IMR-90 (cell line): ENCODE measurements at regions not wholly inside any gene's neighbourhood (a gene's known extent, or its start where the extent isn't known, plus 50 kb on each side); places are given as distances from the start of the nearest gene placed in this dataset.

Experiments used
- ATAC-seq: fragments of 200-7000 bp; cut with Tn5 transposase; 2 replicates; pipeline ENCODE4 v1.9.1; 2020; ENCODE audit warnings: low read depth, mild to moderate bottlenecking, moderate library complexity
- BruUV-seq: library from RNA; stranded (reverse); fragments of 400-500 nt; replicated peaks from 2 replicates; lab custom pipeline; 2021; lab: Mats Ljungman, UMichigan
- CTCF ChIA-PET: fragments of 300-600 bp; formaldehyde crosslinking; extraction: SDS; loops from one replicate; lab custom pipeline; 2021; ENCODE audit warnings: antibody characterized with exemption; lab: Yijun Ruan, JAX
- POLR2A ChIA-PET: fragments of 300-600 bp; sonication (Branson Sonifier 250); formaldehyde crosslinking; loops from one replicate; lab custom pipeline; 2022; ENCODE audit warnings: antibody characterized with exemption; ENCODE audit not compliant: unreplicated experiment; lab: Charles Lee
- DNase-seq: peaks from one replicate; pipeline ENCODE4 v3.0.0; 2013
- H2AFZ ChIP-seq: replicated peaks from 2 replicates; pipeline ENCODE3; 2013; ENCODE audit warnings: low read length, mild to moderate bottlenecking; ENCODE audit not compliant: poor library complexity
- H2AK5ac ChIP-seq: 2 replicates; pipeline ENCODE4 v1.6.1; 2013; ENCODE audit warnings: low read depth, low read length, inconsistent platforms
- H2AK9ac ChIP-seq: replicated peaks from 2 replicates; pipeline ENCODE3; 2013; ENCODE audit warnings: mild to moderate bottlenecking, low read depth, low read length, moderate library complexity; ENCODE audit not compliant: poor library complexity
- H2BK120ac ChIP-seq: 2 replicates; pipeline ENCODE4 v1.6.1; 2013; ENCODE audit warnings: low read depth, low read length, inconsistent platforms
- H2BK15ac ChIP-seq: 3 replicates; pipeline ENCODE4 v1.6.1; 2013; ENCODE audit warnings: low read depth, low read length, inconsistent platforms
- H2BK20ac ChIP-seq: 2 replicates; pipeline ENCODE4 v1.6.1; 2013; ENCODE audit warnings: low read depth, mild to moderate bottlenecking, inconsistent platforms, low read length, moderate library complexity
- H2BK5ac ChIP-seq: 2 replicates; pipeline ENCODE4 v1.6.1; 2013; ENCODE audit warnings: mild to moderate bottlenecking, low read depth, low read length, inconsistent platforms; ENCODE audit not compliant: poor library complexity, severe bottlenecking
- H3K14ac ChIP-seq: replicated peaks from 2 replicates; pipeline ENCODE4 v1.6.1; 2013; ENCODE audit warnings: low read depth, low read length, inconsistent platforms
- H3K18ac ChIP-seq: 2 replicates; pipeline ENCODE4 v1.6.1; 2013; ENCODE audit warnings: low read depth, low read length, control low read depth
- H3K23ac ChIP-seq: 2 replicates; pipeline ENCODE4 v1.6.1; 2013; ENCODE audit warnings: low read depth, low read length, inconsistent platforms
- H3K27ac ChIP-seq: 2 replicates; pipeline ENCODE4 v1.5.1; 2013; ENCODE audit warnings: mild to moderate bottlenecking, control low read depth, low read length; ENCODE audit not compliant: insufficient read depth
- H3K27me3 ChIP-seq: 2 replicates; pipeline ENCODE4 v1.6.1; 2013; ENCODE audit warnings: low read length; ENCODE audit not compliant: control insufficient read depth, insufficient read depth
- H3K36me3 ChIP-seq: 2 replicates; pipeline ENCODE4 v1.6.1; 2013; ENCODE audit warnings: low read length, mixed read lengths; ENCODE audit not compliant: control insufficient read depth, insufficient read depth
- H3K4ac ChIP-seq: 2 replicates; pipeline ENCODE4 v1.6.1; 2013; ENCODE audit warnings: low read depth, low read length, inconsistent platforms
- H3K4me1 ChIP-seq: 2 replicates; pipeline ENCODE4 v1.6.1; 2013; ENCODE audit warnings: low read length, mixed read lengths; ENCODE audit not compliant: control insufficient read depth, insufficient read depth
- H3K4me2 ChIP-seq: 2 replicates; pipeline ENCODE4 v1.6.1; 2013; ENCODE audit warnings: low read depth, mild to moderate bottlenecking, control low read depth, low read length, moderate library complexity
- H3K4me3 ChIP-seq: 2 replicates; pipeline ENCODE4 v1.5.1; 2013; ENCODE audit warnings: low read depth, mild to moderate bottlenecking, control low read depth, low read length, moderate library complexity; ENCODE audit not compliant: insufficient read depth
- H3K56ac ChIP-seq: 2 replicates; pipeline ENCODE4 v1.6.1; 2013; ENCODE audit warnings: low read length, inconsistent platforms; ENCODE audit not compliant: insufficient read depth; ENCODE audit errors: extremely low read depth
- H3K79me1 ChIP-seq, 2 experiments: 2 replicates each; pipeline ENCODE4 v1.6.1; 2013; ENCODE audit warnings: low read length in 2 of 2, inconsistent platforms in 1 of 2, low read depth in 1 of 2
- H3K9ac ChIP-seq: 2 replicates; pipeline ENCODE4 v1.6.1; 2013; ENCODE audit warnings: low read depth, low read length, control low read depth
- H3K9me1 ChIP-seq: 2 replicates; pipeline ENCODE4 v1.6.1; 2013; ENCODE audit warnings: low read length, inconsistent platforms; ENCODE audit not compliant: insufficient read depth
- H3K9me3 ChIP-seq: 2 replicates; pipeline ENCODE4 v1.6.1; 2013; ENCODE audit warnings: low read length; ENCODE audit not compliant: control insufficient read depth, insufficient read depth
- H4K20me1 ChIP-seq: 2 replicates; pipeline ENCODE4 v1.6.1; 2013; ENCODE audit warnings: low read length, inconsistent platforms; ENCODE audit not compliant: insufficient read depth
- H4K5ac ChIP-seq: 2 replicates; pipeline ENCODE4 v1.6.1; 2013; ENCODE audit warnings: mild to moderate bottlenecking, low read depth, low read length, control low read depth
- H4K8ac ChIP-seq, 2 experiments: 2 replicates each; pipeline ENCODE4 v1.6.1; 2013; ENCODE audit warnings: low read depth in 2 of 2, low read length in 2 of 2, control low read depth in 1 of 2, inconsistent platforms in 1 of 2
- H4K91ac ChIP-seq: 2 replicates; pipeline ENCODE4 v1.6.1; 2013; ENCODE audit warnings: low read depth, low read length, inconsistent platforms; ENCODE audit not compliant: insufficient read depth
- CEBPB ChIP-seq: IDR thresholded peaks from 2 replicates; pipeline ENCODE4 v1.6.1; 2012; ENCODE audit warnings: low read depth, low read length, improper control_type of control experiment
- MAFK ChIP-seq: IDR thresholded peaks from 2 replicates; pipeline ENCODE4 v1.6.1; 2012; ENCODE audit warnings: low read depth, low read length, improper control_type of control experiment
- RCOR1 ChIP-seq: IDR thresholded peaks from 2 replicates; pipeline ENCODE4 v1.6.1; 2012; ENCODE audit warnings: mild to moderate bottlenecking, low read length, improper control_type of control experiment; ENCODE audit not compliant: insufficient replicate concordance
- whole genome bisulfite sequencing, 2 experiments: methylation state at CpG; one replicate each; pipeline versions ENCODE4 v1.1.5 to v1.1.7; 2013; ENCODE audit warnings: missing lambda C conversion rate in 2 of 2; ENCODE audit not compliant: insufficient read length in 1 of 2; ENCODE audit errors: extremely low coverage in 2 of 2; 5-methylcytosine and 5-hydroxymethylcytosine counted together
- dilution Hi-C: fragments of 300-500 bp; cut with HindIII; formaldehyde crosslinking; loops from one replicate; pipeline ENCODE4 v1.14.3; 2018; ENCODE audit warnings: low sequenced_read_pairs; ENCODE audit not compliant: unreplicated experiment
- in situ Hi-C: fragments of 300-500 bp; cut with MboI; formaldehyde crosslinking; loops from 3 replicates; pipeline ENCODE4 v1.14.3; 2019; ENCODE audit warnings: low sequenced_read_pairs, inconsistent platforms, mixed read lengths
- intact Hi-C: fragments of 100-400 bp; cut with micrococcal nuclease; formaldehyde crosslinking; loops from 2 replicates; pipeline ENCODE4 v1.10.0; 2022
- TF ChIP-seq, protein P1 (sequence below): conservative IDR thresholded peaks from 2 replicates; pipeline ENCODE4 v1.5.1; 2012; ENCODE audit warnings: mild to moderate bottlenecking, low read depth, low read length, improper control_type of control experiment
- TF ChIP-seq, protein P2 (sequence below): fragments of 150-350 bp; IDR thresholded peaks from 2 replicates; pipeline ENCODE4 v1.6.1; 2017; ENCODE audit warnings: mild to moderate bottlenecking, antibody characterized with exemption, low read length, low read depth

DNA sequence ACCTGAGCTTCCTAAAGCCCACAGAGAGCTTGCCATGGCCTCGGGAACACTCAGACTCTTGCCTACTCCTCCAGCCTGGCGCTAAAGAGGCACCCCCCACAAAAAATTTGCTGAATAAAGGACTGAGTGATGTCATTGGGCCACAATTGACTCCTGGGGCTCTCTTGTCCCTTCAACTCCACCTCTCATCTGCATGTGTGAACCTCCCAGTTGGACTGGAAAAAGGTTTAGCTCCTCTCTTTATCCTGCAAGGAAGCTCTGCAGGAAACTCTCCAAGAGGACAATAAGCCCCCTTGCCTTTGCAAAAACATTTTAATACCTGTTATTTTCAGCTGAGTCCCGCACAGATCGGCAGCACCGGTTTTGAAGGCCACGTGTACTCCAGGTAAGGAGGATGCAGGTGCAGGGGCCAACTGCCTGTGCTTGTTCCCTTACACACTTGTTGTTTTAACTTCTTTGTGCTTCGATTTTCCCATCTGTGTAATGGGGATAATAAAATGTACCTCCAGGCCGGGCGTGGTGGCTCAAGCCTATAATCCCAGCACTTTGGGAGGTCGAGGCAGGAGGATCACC is 107.3 kb downstream of the TFAP2C start:
- H4K20me1 ChIP-seq: no peaks in the 10 kb centered on the region

More for the DNA sequence above, 107.3 kb downstream of the TFAP2C start:
- H4K5ac ChIP-seq: no peak overlapping the region
- TF ChIP-seq, protein P1, sequence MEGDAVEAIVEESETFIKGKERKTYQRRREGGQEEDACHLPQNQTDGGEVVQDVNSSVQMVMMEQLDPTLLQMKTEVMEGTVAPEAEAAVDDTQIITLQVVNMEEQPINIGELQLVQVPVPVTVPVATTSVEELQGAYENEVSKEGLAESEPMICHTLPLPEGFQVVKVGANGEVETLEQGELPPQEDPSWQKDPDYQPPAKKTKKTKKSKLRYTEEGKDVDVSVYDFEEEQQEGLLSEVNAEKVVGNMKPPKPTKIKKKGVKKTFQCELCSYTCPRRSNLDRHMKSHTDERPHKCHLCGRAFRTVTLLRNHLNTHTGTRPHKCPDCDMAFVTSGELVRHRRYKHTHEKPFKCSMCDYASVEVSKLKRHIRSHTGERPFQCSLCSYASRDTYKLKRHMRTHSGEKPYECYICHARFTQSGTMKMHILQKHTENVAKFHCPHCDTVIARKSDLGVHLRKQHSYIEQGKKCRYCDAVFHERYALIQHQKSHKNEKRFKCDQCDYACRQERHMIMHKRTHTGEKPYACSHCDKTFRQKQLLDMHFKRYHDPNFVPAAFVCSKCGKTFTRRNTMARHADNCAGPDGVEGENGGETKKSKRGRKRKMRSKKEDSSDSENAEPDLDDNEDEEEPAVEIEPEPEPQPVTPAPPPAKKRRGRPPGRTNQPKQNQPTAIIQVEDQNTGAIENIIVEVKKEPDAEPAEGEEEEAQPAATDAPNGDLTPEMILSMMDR: no peak
- TF ChIP-seq CEBPB (no peak), RCOR1 (no peak), MAFK (no peak)
- TF ChIP-seq, protein P2, sequence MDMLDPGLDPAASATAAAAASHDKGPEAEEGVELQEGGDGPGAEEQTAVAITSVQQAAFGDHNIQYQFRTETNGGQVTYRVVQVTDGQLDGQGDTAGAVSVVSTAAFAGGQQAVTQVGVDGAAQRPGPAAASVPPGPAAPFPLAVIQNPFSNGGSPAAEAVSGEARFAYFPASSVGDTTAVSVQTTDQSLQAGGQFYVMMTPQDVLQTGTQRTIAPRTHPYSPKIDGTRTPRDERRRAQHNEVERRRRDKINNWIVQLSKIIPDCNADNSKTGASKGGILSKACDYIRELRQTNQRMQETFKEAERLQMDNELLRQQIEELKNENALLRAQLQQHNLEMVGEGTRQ: no peak
- H3K27ac ChIP-seq: no peak overlapping the region
- H3K27me3 ChIP-seq: peaks cover 14% of the 10 kb centered on the region
- H3K56ac ChIP-seq: no peak overlapping the region
- ATAC-seq (no peak), DNase-seq (no peak)
- in situ Hi-C loops: no loop called here
- ChIA-PET CTCF (no interaction called here), POLR2A (no interaction called here)
- no TSS peak for BruUV-seq
- no peak overlapping the region for H3K4me3 ChIP-seq
- dilution Hi-C loops: no loop called here
- no peak overlapping the region for H2AK9ac ChIP-seq
- H3K23ac ChIP-seq: no peak overlapping the region
- intact Hi-C loops: no loop called here
- no peak overlapping the region for H4K91ac ChIP-seq
- H3K36me3 ChIP-seq: no peaks in the 10 kb centered on the region
- no peak overlapping the region for H3K9ac ChIP-seq
- no peaks in the 10 kb centered on the region for H3K9me1 ChIP-seq
- H2BK15ac ChIP-seq: no peak overlapping the region
- no peak overlapping the region for H2AK5ac ChIP-seq
- H2BK120ac ChIP-seq: no peak overlapping the region
- no peaks in the 10 kb centered on the region for H3K79me1 ChIP-seq
- H4K8ac ChIP-seq: no peak overlapping the region
- no peak overlapping the region for H2AFZ ChIP-seq
- H3K4ac ChIP-seq: no peak overlapping the region
- 0% methylated on average over 1 of the region's 10 CpGs; no CpG with 5 or more reads in 1 of the 2 experiments for WGBS, 2 experiments
- H2BK5ac ChIP-seq: no peak overlapping the region
- H3K4me1 ChIP-seq: no peaks in the 10 kb centered on the region
- H3K14ac ChIP-seq: no peak overlapping the region
- no peak overlapping the region for H3K4me2 ChIP-seq
- H2BK20ac ChIP-seq: no peak overlapping the region
- H3K18ac ChIP-seq: no peak overlapping the region
- peaks cover 4% of the 10 kb centered on the region; the same call in 1 of the 2 replicates for H3K9me3 ChIP-seq
